ENCODE measurements at regions not wholly inside any gene's neighbourhood (a gene's known extent, or its start where the extent isn't known, plus 50 kb on each side); places are given as distances from the start of the nearest gene placed in this dataset.

DNA sequence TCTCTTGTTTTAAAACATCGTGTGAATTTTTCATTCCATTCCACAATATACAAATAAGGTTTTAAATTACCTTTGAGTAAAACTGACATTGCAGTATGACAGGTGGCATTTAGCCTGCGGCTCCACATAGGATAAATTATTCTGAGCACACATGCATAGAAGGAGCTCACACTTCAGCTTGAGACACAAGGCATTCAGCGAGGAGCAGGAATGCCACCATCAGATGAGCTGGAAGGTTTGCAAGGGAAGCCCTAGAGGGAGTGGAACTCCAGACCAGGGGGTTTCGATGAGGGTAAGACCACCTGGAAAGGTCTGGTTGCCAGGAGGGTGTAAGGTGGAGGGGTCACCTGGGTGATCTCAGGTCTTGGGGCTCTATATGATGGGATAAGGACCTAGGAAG lies 259.0 kb upstream of the ADRA1B start:
- no peak for DNase-seq (ENCODE audit: low read depth, low spot score)
- no peak for ATAC-seq
- FAIRE-seq = no peak
- in situ Hi-C loops (cut with MboI) = no loop called here
- 10% methylated on average over 4 of the region's 4 CpGs for whole genome bisulfite sequencing (ENCODE audit: insufficient coverage, insufficient replicate concordance, low lambda C conversion rate, missing lambda C conversion rate)
- H4K20me1 ChIP-seq (ENCODE audit: control insufficient read depth, insufficient read depth) = 0 out of 2 replicates have a peak, but pooled peaks cover 3% of the 10 kb centered on the region
- RAD21 ChIA-PET (ENCODE audit: unreplicated experiment) = no interaction called here
- no peak overlapping the region for H3K4me2 ChIP-seq (ENCODE audit: control insufficient read depth, insufficient read depth)
- no peaks in the 10 kb centered on the region for H3K79me2 ChIP-seq (ENCODE audit: control insufficient read depth, insufficient read depth, low read length)
- no peaks in the 10 kb centered on the region for H3K9me3 ChIP-seq (replicated peaks; ENCODE audit: control insufficient read depth, insufficient read depth, low read length)
- no peaks in the 10 kb centered on the region for H3K4me1 ChIP-seq (ENCODE audit: control insufficient read depth, insufficient read depth, low read length)
- POLR2A ChIA-PET = no interaction called here
- no peak overlapping the region for H3K9ac ChIP-seq (ENCODE audit: control insufficient read depth, insufficient read depth, low read length)
- H3K27me3 ChIP-seq (replicated peaks in 1 of 2; ENCODE audit: control insufficient read depth in 2 of 2, insufficient read depth in 2 of 2, low read length in 1 of 2) = no peaks in the 10 kb centered on the region
- intact Hi-C loops (cut with micrococcal nuclease; ENCODE audit: unreplicated experiment) = no loop called here
- H2AFZ ChIP-seq (ENCODE audit: control insufficient read depth, low read depth, low read length) = no peak overlapping the region
- SMC1A ChIA-PET (ENCODE audit: uncharacterized antibody, unreplicated experiment) = no interaction called here
- no TSS peak for BruUV-seq (replicated peaks)
- H3K27ac ChIP-seq (ENCODE audit: control insufficient read depth, insufficient read depth) = no peak overlapping the region
- no peaks in the 10 kb centered on the region for H3K36me3 ChIP-seq (ENCODE audit: control insufficient read depth in 2 of 2, insufficient read depth in 2 of 2, low read length in 1 of 2)
- no peak overlapping the region for H3K4me3 ChIP-seq
- CTCF ChIA-PET = no interaction called here
- TF ChIP-seq, protein P1, sequence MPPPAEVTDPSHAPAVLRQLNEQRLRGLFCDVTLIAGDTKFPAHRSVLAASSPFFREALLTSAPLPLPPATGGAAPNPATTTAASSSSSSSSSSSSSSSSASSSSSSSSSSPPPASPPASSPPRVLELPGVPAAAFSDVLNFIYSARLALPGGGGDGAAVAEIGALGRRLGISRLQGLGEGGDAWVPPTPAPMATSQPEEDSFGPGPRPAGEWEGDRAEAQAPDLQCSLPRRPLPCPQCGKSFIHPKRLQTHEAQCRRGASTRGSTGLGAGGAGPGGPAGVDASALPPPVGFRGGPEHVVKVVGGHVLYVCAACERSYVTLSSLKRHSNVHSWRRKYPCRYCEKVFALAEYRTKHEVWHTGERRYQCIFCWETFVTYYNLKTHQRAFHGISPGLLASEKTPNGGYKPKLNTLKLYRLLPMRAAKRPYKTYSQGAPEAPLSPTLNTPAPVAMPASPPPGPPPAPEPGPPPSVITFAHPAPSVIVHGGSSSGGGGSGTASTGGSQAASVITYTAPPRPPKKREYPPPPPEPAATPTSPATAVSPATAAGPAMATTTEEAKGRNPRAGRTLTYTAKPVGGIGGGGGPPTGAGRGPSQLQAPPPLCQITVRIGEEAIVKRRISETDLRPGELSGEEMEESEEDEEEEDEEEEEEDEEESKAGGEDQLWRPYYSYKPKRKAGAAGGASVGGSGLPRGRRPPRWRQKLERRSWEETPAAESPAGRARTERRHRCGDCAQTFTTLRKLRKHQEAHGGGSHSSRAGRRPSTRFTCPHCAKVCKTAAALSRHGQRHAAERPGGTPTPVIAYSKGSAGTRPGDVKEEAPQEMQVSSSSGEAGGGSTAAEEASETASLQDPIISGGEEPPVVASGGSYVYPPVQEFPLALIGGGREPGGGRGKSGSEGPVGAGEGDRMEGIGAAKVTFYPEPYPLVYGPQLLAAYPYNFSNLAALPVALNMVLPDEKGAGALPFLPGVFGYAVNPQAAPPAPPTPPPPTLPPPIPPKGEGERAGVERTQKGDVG (CRISPR knock-in tag; IDR thresholded peaks at IDR 0.05) = no peak
- TF ChIP-seq NFYB (IDR thresholded peaks at IDR 0.05; ENCODE audit: insufficient read depth, low read depth, low read length) (no peak), JUNB (IDR thresholded peaks at IDR 0.05) (no peak), FOXK2 (IDR thresholded peaks at IDR 0.05) (no peak), IKZF2 (IDR thresholded peaks at IDR 0.05) (no peak), MTA3 (IDR thresholded peaks at IDR 0.05; ENCODE audit: borderline replicate concordance, low read length) (no peak), ZBED1 (IDR thresholded peaks at IDR 0.05; ENCODE audit: borderline replicate concordance) (no peak), IRF4 (IDR thresholded peaks at IDR 0.05; ENCODE audit: low read depth, low read length) (no peak), YY1 (IDR thresholded peaks at IDR 0.05; ENCODE audit: low read depth, low read length) (no peak), NR2C1 (IDR thresholded peaks at IDR 0.05) (no peak), WRNIP1 (IDR thresholded peaks at IDR 0.05; ENCODE audit: borderline replicate concordance, low read depth, low read length) (no peak), CREM (IDR thresholded peaks at IDR 0.05; ENCODE audit: low read depth) (no peak), CBX3 (IDR thresholded peaks at IDR 0.05; ENCODE audit: borderline replicate concordance, low read depth) (no peak), MYB (IDR thresholded peaks at IDR 0.05; ENCODE audit: borderline replicate concordance, low read depth, low read length) (no peak), MTA2 (IDR thresholded peaks at IDR 0.05; ENCODE audit: low read depth) (no peak), ESRRA (IDR thresholded peaks at IDR 0.05; ENCODE audit: low read length) (no peak), BCL3 (IDR thresholded peaks at IDR 0.05; ENCODE audit: borderline replicate concordance, insufficient read depth, low read depth, low read length, poor library complexity, severe bottlenecking) (no peak), PBX3 (IDR thresholded peaks at IDR 0.05; ENCODE audit: insufficient replicate concordance, low read depth, low read length) (no peak)
- TF ChIP-seq, protein P2, sequence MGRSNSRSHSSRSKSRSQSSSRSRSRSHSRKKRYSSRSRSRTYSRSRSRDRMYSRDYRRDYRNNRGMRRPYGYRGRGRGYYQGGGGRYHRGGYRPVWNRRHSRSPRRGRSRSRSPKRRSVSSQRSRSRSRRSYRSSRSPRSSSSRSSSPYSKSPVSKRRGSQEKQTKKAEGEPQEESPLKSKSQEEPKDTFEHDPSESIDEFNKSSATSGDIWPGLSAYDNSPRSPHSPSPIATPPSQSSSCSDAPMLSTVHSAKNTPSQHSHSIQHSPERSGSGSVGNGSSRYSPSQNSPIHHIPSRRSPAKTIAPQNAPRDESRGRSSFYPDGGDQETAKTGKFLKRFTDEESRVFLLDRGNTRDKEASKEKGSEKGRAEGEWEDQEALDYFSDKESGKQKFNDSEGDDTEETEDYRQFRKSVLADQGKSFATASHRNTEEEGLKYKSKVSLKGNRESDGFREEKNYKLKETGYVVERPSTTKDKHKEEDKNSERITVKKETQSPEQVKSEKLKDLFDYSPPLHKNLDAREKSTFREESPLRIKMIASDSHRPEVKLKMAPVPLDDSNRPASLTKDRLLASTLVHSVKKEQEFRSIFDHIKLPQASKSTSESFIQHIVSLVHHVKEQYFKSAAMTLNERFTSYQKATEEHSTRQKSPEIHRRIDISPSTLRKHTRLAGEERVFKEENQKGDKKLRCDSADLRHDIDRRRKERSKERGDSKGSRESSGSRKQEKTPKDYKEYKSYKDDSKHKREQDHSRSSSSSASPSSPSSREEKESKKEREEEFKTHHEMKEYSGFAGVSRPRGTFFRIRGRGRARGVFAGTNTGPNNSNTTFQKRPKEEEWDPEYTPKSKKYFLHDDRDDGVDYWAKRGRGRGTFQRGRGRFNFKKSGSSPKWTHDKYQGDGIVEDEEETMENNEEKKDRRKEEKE (IDR thresholded peaks at IDR 0.05) = no peak

Measured in GM12878 (cell line).